ENCODE measurements at regions not wholly inside any gene's neighbourhood (a gene's known extent, or its start where the extent isn't known, plus 50 kb on each side); places are given as distances from the start of the nearest gene placed in this dataset.

DNA sequence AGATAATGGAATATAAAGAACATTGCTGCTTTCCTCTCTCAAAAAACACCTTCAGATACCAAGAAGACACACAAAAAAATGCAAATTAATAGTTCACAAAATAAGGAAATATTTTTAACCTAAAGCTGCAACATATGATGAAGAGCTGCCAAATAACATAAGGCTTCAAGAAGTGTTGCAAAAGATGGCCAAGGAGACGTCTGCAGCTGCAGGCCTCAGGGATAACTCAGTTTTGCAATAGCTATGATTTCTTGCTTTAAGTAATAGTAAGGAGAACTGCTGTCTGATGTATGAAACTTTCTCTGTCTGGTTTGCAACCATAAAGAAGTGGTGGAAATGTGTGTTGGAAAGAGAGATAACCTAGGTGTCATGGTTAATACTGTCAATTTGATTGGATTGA is 1237.5 kb downstream of the MRPL39 start:
- TF ChIP-seq TEAD4 (IDR thresholded peaks at IDR 0.05): no peak
- TF ChIP-seq RAD21 (IDR thresholded peaks at IDR 0.05; ENCODE audit: low read depth): no peak
- no peak for TF ChIP-seq TCF12 (IDR thresholded peaks at IDR 0.05; ENCODE audit: low read depth)
- TF ChIP-seq, protein P1, sequence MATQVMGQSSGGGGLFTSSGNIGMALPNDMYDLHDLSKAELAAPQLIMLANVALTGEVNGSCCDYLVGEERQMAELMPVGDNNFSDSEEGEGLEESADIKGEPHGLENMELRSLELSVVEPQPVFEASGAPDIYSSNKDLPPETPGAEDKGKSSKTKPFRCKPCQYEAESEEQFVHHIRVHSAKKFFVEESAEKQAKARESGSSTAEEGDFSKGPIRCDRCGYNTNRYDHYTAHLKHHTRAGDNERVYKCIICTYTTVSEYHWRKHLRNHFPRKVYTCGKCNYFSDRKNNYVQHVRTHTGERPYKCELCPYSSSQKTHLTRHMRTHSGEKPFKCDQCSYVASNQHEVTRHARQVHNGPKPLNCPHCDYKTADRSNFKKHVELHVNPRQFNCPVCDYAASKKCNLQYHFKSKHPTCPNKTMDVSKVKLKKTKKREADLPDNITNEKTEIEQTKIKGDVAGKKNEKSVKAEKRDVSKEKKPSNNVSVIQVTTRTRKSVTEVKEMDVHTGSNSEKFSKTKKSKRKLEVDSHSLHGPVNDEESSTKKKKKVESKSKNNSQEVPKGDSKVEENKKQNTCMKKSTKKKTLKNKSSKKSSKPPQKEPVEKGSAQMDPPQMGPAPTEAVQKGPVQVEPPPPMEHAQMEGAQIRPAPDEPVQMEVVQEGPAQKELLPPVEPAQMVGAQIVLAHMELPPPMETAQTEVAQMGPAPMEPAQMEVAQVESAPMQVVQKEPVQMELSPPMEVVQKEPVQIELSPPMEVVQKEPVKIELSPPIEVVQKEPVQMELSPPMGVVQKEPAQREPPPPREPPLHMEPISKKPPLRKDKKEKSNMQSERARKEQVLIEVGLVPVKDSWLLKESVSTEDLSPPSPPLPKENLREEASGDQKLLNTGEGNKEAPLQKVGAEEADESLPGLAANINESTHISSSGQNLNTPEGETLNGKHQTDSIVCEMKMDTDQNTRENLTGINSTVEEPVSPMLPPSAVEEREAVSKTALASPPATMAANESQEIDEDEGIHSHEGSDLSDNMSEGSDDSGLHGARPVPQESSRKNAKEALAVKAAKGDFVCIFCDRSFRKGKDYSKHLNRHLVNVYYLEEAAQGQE (IDR thresholded peaks at IDR 0.05; ENCODE audit: low read depth): no peak
- no peak for TF ChIP-seq NFIC (IDR thresholded peaks at IDR 0.05)
- TF ChIP-seq CREB1 (IDR thresholded peaks at IDR 0.05; ENCODE audit: low read depth): no peak
- TF ChIP-seq YY1 (IDR thresholded peaks at IDR 0.05; ENCODE audit: low read depth): no peak

GRCh38 chr21:24369278-24369677 is 1238.0 kb downstream of the MRPL39 start:
- TF ChIP-seq NFIC (IDR thresholded peaks at IDR 0.05) (no peak), YY1 (IDR thresholded peaks at IDR 0.05; ENCODE audit: low read depth) (no peak), CREB1 (IDR thresholded peaks at IDR 0.05; ENCODE audit: low read depth) (no peak), ZBTB7A (IDR thresholded peaks at IDR 0.05; ENCODE audit: low read depth) (no peak), RAD21 (IDR thresholded peaks at IDR 0.05; ENCODE audit: low read depth) (no peak), TCF12 (IDR thresholded peaks at IDR 0.05; ENCODE audit: low read depth) (no peak), CEBPB (IDR thresholded peaks at IDR 0.05) (no peak), USF1 (IDR thresholded peaks at IDR 0.05) (no peak), TAF1 (IDR thresholded peaks at IDR 0.05; ENCODE audit: low read depth) (no peak), TEAD4 (IDR thresholded peaks at IDR 0.05) (no peak), EGR1 (IDR thresholded peaks at IDR 0.05) (no peak), FOXM1 (IDR thresholded peaks at IDR 0.05; ENCODE audit: borderline replicate concordance, low read depth) (no peak)
- TF ChIP-seq, protein P2, sequence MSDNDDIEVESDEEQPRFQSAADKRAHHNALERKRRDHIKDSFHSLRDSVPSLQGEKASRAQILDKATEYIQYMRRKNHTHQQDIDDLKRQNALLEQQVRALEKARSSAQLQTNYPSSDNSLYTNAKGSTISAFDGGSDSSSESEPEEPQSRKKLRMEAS (IDR thresholded peaks at IDR 0.05): no peak

GRCh38 chr21:24367936-24368335 is 1239.3 kb downstream of the MRPL39 start:
- TF ChIP-seq EGR1 (IDR thresholded peaks at IDR 0.05) (no peak), TEAD4 (IDR thresholded peaks at IDR 0.05) (no peak), TAF1 (IDR thresholded peaks at IDR 0.05; ENCODE audit: low read depth) (no peak), CEBPB (IDR thresholded peaks at IDR 0.05) (no peak), FOXM1 (IDR thresholded peaks at IDR 0.05; ENCODE audit: borderline replicate concordance, low read depth) (no peak)

DNA sequence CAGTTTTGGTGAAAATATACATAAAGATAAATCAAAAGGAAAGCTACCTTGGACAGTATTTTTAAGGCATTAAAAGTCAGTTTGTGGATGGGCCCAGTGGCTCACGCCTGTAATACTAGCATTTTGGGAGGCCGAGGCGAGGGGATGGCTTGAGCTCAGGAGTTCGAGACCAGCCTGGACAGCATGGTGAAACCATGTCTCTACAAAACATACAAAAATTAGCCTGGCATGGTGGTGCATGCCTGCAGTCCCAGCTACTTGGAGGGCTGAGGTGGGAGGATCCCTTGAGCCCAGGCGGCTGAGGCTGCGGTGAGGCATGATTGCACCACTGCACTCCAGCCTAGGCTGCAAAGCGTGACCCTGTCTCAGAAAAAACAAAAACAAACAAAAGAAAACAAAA is 1253.8 kb downstream of the MRPL39 start:
- no peak for TF ChIP-seq RAD21 (IDR thresholded peaks at IDR 0.05; ENCODE audit: low read depth)
- TF ChIP-seq, protein P2 (IDR thresholded peaks at IDR 0.05): no peak

DNA sequence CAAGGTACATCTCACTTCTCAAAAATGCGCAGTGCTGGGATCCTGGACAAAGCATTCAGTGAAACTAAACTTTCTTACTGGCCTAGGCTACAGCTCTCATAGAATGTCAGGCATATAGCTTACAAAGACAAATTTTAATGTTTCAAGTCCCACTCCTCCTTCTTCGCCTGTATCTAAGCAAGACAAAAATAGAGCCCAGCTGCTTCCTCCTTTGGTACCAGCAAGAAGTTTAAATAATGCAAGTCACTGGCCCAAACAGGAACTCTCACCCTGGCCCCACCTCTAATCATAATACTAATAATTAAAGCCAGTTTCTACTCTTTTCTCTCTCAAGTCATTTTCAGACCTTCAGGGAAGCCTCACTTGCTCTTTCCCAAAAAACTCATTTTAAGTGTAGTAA is 1267.9 kb downstream of the MRPL39 start:
- no peak for TF ChIP-seq EGR1 (IDR thresholded peaks at IDR 0.05)
- no peak for TF ChIP-seq CEBPB (IDR thresholded peaks at IDR 0.05)
- no peak for TF ChIP-seq FOXM1 (IDR thresholded peaks at IDR 0.05; ENCODE audit: borderline replicate concordance, low read depth)
- no peak for TF ChIP-seq CREB1 (IDR thresholded peaks at IDR 0.05; ENCODE audit: low read depth)
- TF ChIP-seq, protein P2 (IDR thresholded peaks at IDR 0.05): no peak
- no peak for TF ChIP-seq USF1 (IDR thresholded peaks at IDR 0.05)
- TF ChIP-seq ZBTB7A (IDR thresholded peaks at IDR 0.05; ENCODE audit: low read depth): no peak
- no peak for TF ChIP-seq NFIC (IDR thresholded peaks at IDR 0.05)
- TF ChIP-seq RAD21 (IDR thresholded peaks at IDR 0.05; ENCODE audit: low read depth): no peak
- TF ChIP-seq TAF1 (IDR thresholded peaks at IDR 0.05; ENCODE audit: low read depth): no peak
- no peak for TF ChIP-seq TEAD4 (IDR thresholded peaks at IDR 0.05)
- TF ChIP-seq, protein P1 (IDR thresholded peaks at IDR 0.05; ENCODE audit: low read depth): no peak
- TF ChIP-seq TCF12 (IDR thresholded peaks at IDR 0.05; ENCODE audit: low read depth): no peak
- no peak for TF ChIP-seq EP300 (IDR thresholded peaks at IDR 0.05; ENCODE audit: borderline replicate concordance)
- TF ChIP-seq YY1 (IDR thresholded peaks at IDR 0.05; ENCODE audit: low read depth): no peak

DNA sequence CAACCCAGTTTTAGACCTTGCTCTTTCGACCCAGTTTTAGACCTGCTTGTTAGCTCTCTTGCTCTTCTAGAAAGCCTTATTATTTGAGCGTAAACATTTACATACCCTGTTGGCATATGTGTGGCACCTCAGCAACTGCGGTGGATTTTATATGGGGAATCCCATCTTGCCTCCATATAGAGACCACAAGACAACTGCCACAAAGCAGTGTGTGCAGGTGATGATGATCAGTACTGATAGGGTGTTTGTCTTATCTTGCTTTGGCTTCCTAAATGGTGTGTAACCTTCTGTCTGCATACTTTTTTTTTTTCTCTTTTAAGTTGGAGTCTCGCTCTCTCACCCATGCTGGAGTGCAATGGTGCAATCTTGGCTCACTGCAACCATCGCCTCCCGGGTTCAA is 1270.8 kb downstream of the MRPL39 start:
- TF ChIP-seq EP300 (IDR thresholded peaks at IDR 0.05; ENCODE audit: borderline replicate concordance) (no peak), USF1 (IDR thresholded peaks at IDR 0.05) (no peak), YY1 (IDR thresholded peaks at IDR 0.05; ENCODE audit: low read depth) (no peak), CREB1 (IDR thresholded peaks at IDR 0.05; ENCODE audit: low read depth) (no peak), TCF12 (IDR thresholded peaks at IDR 0.05; ENCODE audit: low read depth) (no peak), RAD21 (IDR thresholded peaks at IDR 0.05; ENCODE audit: low read depth) (no peak), ZBTB7A (IDR thresholded peaks at IDR 0.05; ENCODE audit: low read depth) (no peak), CEBPB (IDR thresholded peaks at IDR 0.05) (no peak)
- TF ChIP-seq, protein P1 (IDR thresholded peaks at IDR 0.05; ENCODE audit: low read depth): no peak
